Spleen (tissue), 11 donors: ENCODE measurements at regions not wholly inside any gene's neighbourhood (a gene's known extent, or its start where the extent isn't known, plus 50 kb on each side); places are given as distances from the start of the nearest gene placed in this dataset.

Experiments used
- DNase-seq: peaks from one replicate; pipeline ENCODE4 v3.0.0-alpha.2; 2020
- H3K27ac ChIP-seq, 8 donors: fragments of 200-600 bp; sonication (generic) in 7 of 8; 1 replicate in 4 of 8; 2 replicates in 4 of 8; pipeline versions ENCODE4 v1.5.0 to v1.8.0; 2016 to 2021; ENCODE audit warnings: inconsistent platforms in 4 of 8, mild to moderate bottlenecking in 4 of 8, moderate library complexity in 1 of 8
- H3K27me3 ChIP-seq, 7 donors: fragments of 200-600 bp; sonication (generic) in 6 of 7; replicated peaks in 1 of 7; 1 replicate in 4 of 7; 2 replicates in 3 of 7; pipeline versions ENCODE4 v1.5.0 to v1.8.0; 2016 to 2021; ENCODE audit warnings: inconsistent platforms in 3 of 7, mild to moderate bottlenecking in 1 of 7
- H3K36me3 ChIP-seq, 6 donors: fragments of 200-600 bp; sonication (generic) in 5 of 6; 1 replicate in 4 of 6; 2 replicates in 2 of 6; pipeline versions ENCODE4 v1.5.0 to v1.8.0; 2016 to 2021; ENCODE audit warnings: inconsistent platforms in 2 of 6
- H3K4me1 ChIP-seq, 6 donors: fragments of 200-600 bp; sonication (generic) in 5 of 6; 1 replicate in 3 of 6; 2 replicates in 3 of 6; pipeline versions ENCODE4 v1.5.0 to v1.8.0; 2016 to 2021; ENCODE audit warnings: inconsistent platforms in 3 of 6
- H3K4me3 ChIP-seq, 8 donors: fragments of 200-600 bp; sonication (generic) in 7 of 8; 1 replicate in 4 of 8; 2 replicates in 4 of 8; pipeline versions ENCODE4 v1.5.0 to v1.8.0; 2016 to 2021; ENCODE audit warnings: inconsistent platforms in 4 of 8, mild to moderate bottlenecking in 4 of 8, moderate library complexity in 2 of 8
- H3K9me3 ChIP-seq, 8 donors: fragments of 200-600 bp; sonication (generic) in 7 of 8; 1 replicate in 4 of 8; 2 replicates in 4 of 8; pipeline versions ENCODE4 v1.5.0 to v1.8.0; 2016 to 2021; ENCODE audit warnings: inconsistent platforms in 4 of 8
- POLR2A ChIP-seq, 3 donors: fragments of 450-650 bp; IDR thresholded peaks; one replicate each; pipeline ENCODE4 v1.5.1; 2017; ENCODE audit warnings: antibody characterized with exemption in 3 of 3, mild to moderate bottlenecking in 1 of 3
- POLR2AphosphoS5 ChIP-seq, 3 donors: sonication (generic); formaldehyde crosslinking; IDR thresholded peaks; one replicate each; pipeline ENCODE4 v1.5.1; 2017; ENCODE audit warnings: antibody characterized with exemption in 3 of 3
- WGBS, 5 donors: extraction: QIAGEN DNeasy Blood & Tissue Kit in 3 of 5; methylation state at CpG; one replicate each; pipeline versions ENCODE4 v1.1.5 to v1.1.7; 2013 to 2018; 5-methylcytosine and 5-hydroxymethylcytosine counted together
- intact Hi-C: fragments of 100-400 bp; cut with DNase I; formaldehyde crosslinking; loops from one replicate; pipeline ENCODE4 v1.15.0; 2023; ENCODE audit warnings: low total_unique reads
- TF ChIP-seq, protein P1 (sequence below), 11 experiments: fragments of 200-600 bp in 7 of 11; fragments of 450-650 bp in 4 of 11; sonication (generic) in 4 of 11; IDR thresholded peaks in 8 of 11; conservative IDR thresholded peaks in 3 of 11; 1 replicate in 7 of 11; 2 replicates in 4 of 11; pipeline versions ENCODE4 v1.4.0 to v1.8.0; 2016 to 2021; ENCODE audit warnings: antibody characterized with exemption in 11 of 11, inconsistent platforms in 4 of 11, mild to moderate bottlenecking in 1 of 11
- donor health status: healthy with polysubstance abuse.
- donor health status: DM: no; HTN: no; CAD: no; lungs with moderate emphysema.
- donor health status: DM: no; HTN: no; CAD: no.
- donor health status: Bipolar disorder and iron deficiency.
- donor health status: healthy.
- donor health status: DM: no; HTN: no; CAD: no.
- donor health status: DM: yes; HTN: yes; CAD: no.

DNA sequence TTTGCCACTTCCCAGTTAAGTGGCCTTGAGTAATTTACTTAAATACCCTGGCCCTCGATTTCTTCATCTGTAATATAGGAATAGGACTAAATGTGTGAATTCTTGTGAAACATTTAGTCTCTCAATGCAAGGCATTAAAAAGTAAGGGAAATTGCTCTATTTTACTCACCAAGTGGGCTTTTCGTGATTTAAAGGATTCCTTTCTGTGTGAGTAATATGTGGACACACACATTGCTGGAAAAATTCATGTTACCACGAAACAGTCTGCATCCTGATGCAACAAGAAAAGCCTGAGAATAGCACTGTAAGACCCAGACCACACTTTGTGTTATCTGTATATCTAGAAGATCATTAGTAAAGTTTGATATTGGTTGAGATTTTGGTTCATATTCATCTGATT is 1243.0 kb upstream of the CDH9 start:
- Histone ChIP-seq H3K4me3 (no peak overlapping the region), H3K36me3 (no peaks in the 10 kb centered on the region), H3K27me3 (no peaks in the 10 kb centered on the region), H3K4me1 (no peaks in the 10 kb centered on the region), H3K9me3 (peaks cover 0 to 10% (median 0%) of the 10 kb centered on the region in 8 donors), H3K27ac (no peak overlapping the region)
- no peak for DNase-seq
- intact Hi-C loops = no loop called here
- 45 to 68% (median 66%) methylated on average over 3 of the region's 3 CpGs for WGBS, 5 donors
- TF ChIP-seq, protein P1, sequence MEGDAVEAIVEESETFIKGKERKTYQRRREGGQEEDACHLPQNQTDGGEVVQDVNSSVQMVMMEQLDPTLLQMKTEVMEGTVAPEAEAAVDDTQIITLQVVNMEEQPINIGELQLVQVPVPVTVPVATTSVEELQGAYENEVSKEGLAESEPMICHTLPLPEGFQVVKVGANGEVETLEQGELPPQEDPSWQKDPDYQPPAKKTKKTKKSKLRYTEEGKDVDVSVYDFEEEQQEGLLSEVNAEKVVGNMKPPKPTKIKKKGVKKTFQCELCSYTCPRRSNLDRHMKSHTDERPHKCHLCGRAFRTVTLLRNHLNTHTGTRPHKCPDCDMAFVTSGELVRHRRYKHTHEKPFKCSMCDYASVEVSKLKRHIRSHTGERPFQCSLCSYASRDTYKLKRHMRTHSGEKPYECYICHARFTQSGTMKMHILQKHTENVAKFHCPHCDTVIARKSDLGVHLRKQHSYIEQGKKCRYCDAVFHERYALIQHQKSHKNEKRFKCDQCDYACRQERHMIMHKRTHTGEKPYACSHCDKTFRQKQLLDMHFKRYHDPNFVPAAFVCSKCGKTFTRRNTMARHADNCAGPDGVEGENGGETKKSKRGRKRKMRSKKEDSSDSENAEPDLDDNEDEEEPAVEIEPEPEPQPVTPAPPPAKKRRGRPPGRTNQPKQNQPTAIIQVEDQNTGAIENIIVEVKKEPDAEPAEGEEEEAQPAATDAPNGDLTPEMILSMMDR (IDR thresholded peaks at IDR 0.05 in 8 of 11, conservative IDR thresholded peaks at IDR 0.05 in 3 of 11) = no peak
- no peak for TF ChIP-seq POLR2AphosphoS5 (IDR thresholded peaks at IDR 0.05)
- no peak for TF ChIP-seq POLR2A (IDR thresholded peaks at IDR 0.05)

DNA sequence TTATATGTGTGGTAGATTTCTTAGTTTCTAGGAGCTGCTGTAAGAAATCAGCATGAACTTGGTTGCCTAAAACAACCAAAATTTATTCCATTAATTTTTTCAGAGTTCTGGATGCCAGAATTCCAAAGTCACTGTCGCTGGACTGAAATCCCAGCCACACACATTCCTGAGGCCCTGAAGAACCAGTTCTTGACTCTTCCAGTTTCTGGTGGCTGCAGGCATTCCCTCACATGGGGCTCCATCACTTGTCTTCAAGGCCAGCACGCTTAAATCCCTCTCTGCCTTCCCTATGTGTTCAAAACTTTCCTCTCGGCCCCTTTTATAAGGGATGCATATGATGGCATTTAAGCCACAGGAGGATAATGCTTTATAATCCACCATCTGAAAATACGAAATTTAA is 1237.5 kb upstream of the CDH9 start:
- WGBS, 5 donors = 64 to 79% (median 70%) methylated on average over 4 of the region's 4 CpGs

DNA sequence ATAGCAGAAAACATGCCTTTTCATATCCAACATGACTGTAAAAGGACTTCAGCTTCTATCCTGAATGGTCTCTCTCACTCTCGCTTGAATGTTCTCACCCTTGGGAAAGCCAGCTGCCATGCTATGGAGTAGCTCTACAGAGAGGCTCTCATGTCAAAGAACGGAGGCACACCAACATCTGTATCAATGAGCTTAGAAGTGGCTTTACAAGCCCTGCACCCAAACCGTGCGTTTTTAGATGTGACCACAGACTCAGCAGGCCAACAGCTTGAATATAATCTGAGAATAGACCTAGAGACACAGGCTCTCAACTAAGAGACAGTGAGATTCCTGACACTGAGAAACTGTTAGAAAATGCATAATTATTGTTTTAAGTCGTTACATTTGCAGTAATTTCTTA is 1231.6 kb upstream of the CDH9 start:
- intact Hi-C loops = no loop called here
- TF ChIP-seq POLR2AphosphoS5 (IDR thresholded peaks at IDR 0.05) (no peak), POLR2A (IDR thresholded peaks at IDR 0.05) (no peak)
- TF ChIP-seq, protein P1 (IDR thresholded peaks at IDR 0.05 in 8 of 11, conservative IDR thresholded peaks at IDR 0.05 in 3 of 11) = no peak
- 67 to 82% (median 79%) methylated on average over 5 of the region's 5 CpGs for WGBS, 5 donors
- no peaks in the 10 kb centered on the region for H3K4me1 ChIP-seq
- H3K9me3 ChIP-seq = peaks cover 0 to 42% (median 12%) of the 10 kb centered on the region in 8 donors
- no peaks in the 10 kb centered on the region for H3K27me3 ChIP-seq
- no peak for DNase-seq
- H3K4me3 ChIP-seq = no peak overlapping the region
- H3K36me3 ChIP-seq = no peaks in the 10 kb centered on the region
- H3K27ac ChIP-seq = no peak overlapping the region

More for the DNA sequence above, 1237.5 kb upstream of the CDH9 start:
- no peak overlapping the region for H3K27ac ChIP-seq
- no peak for TF ChIP-seq POLR2A (IDR thresholded peaks at IDR 0.05)
- no peak for TF ChIP-seq POLR2AphosphoS5 (IDR thresholded peaks at IDR 0.05)
- TF ChIP-seq, protein P1 (IDR thresholded peaks at IDR 0.05 in 8 of 11, conservative IDR thresholded peaks at IDR 0.05 in 3 of 11) = no peak
- DNase-seq = no peak
- peaks cover 0 to 29% (median 9%) of the 10 kb centered on the region in 8 donors for H3K9me3 ChIP-seq
- no peaks in the 10 kb centered on the region for H3K4me1 ChIP-seq
- H3K27me3 ChIP-seq = no peaks in the 10 kb centered on the region
- no peak overlapping the region for H3K4me3 ChIP-seq
- intact Hi-C loops = loop anchor here (1.0 kb wide), 1 partner anchor 9 kb away; no protein-coding TSS in a partner anchor
- no peaks in the 10 kb centered on the region for H3K36me3 ChIP-seq

DNA sequence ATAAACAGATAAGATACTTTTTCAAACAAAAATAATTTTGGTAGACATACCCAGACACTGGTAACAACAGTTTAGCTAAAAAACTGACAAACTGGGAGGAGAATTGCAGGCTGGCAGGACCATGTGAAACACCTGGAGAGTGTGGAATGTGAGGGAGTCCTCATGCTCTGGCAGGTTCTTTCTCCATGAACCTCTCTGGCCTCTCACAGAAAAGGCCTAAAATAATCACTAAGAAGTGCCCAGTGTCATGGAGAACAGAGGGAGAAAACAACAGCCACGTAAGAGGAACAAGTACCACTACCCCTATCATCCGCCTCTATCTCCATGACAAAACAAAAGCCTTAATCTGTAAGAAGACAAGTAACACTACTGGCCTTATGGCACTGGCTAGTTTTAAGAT is 1227.5 kb upstream of the CDH9 start:
- Histone ChIP-seq H3K9me3 (peaks cover 0 to 32% (median 10%) of the 10 kb centered on the region in 8 donors), H3K27ac (no peak overlapping the region)

More for the DNA sequence above, 1227.5 kb upstream of the CDH9 start:
- Histone ChIP-seq H3K27me3 (no peaks in the 10 kb centered on the region), H3K4me1 (no peaks in the 10 kb centered on the region), H3K4me3 (no peak overlapping the region), H3K36me3 (no peaks in the 10 kb centered on the region)
- intact Hi-C loops = no loop called here
- TF ChIP-seq POLR2AphosphoS5 (IDR thresholded peaks at IDR 0.05) (no peak), POLR2A (IDR thresholded peaks at IDR 0.05) (no peak)
- TF ChIP-seq, protein P1 (IDR thresholded peaks at IDR 0.05 in 8 of 11, conservative IDR thresholded peaks at IDR 0.05 in 3 of 11) = no peak
- DNase-seq = no peak
- 68 to 85% (median 77%) methylated on average over 2 of the region's 2 CpGs for WGBS, 5 donors
